Middle frontal gyrus (tissue), 1 donor: ENCODE measurements at regions not wholly inside any gene's neighbourhood (a gene's known extent, or its start where the extent isn't known, plus 50 kb on each side); places are given as distances from the start of the nearest gene placed in this dataset.
"Not testable (repeated sequence)": the region's sequence is repeated elsewhere in the genome, so short reads cannot be mapped to it uniquely, and the experiment has no call there.

Source experiments
- DNase-seq: peaks from one replicate; pipeline ENCODE4 v3.0.0-alpha.2; 2015; ENCODE audit warnings: low spot score; ENCODE audit errors: extremely low spot score

DNA sequence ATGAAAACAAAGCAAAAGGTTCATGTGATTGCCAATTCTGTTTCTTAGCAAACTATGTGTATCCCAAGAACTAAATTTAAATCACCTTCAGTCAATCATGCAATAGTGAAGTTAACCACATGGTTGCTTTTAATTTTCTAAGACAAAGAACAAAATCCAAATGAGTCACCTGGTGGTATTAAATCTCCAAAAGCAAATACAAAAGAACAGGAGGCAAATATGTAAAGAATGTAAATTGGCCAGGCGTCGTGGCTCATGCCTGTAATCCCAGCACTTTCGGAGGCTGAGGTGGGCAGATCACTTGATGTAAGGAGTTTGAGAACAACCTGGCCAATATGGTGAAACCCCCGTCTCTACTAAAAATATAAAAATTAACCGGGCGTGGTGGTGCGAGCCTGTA lies 54.2 kb upstream of the PIK3R4 start:
- DNase-seq: no peak

DNA sequence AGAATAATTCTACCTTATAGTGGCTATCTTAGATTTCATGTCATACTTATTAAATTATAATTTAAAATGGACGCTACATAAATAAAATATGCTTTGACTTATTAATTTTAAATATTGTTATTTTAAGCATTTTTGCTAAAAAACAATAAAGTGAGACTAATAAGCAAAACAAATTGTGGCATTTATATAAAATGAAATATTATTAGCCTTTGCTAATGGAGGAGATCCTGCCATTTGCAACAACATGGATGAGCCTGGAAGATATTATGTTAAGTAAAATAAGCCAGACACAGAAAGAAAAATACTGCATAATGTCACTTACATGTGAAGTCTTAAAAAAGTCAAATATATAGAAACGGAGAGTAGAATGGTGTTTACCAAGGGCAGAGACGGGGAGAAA lies 54.8 kb upstream of the PIK3R4 start:
- no peak for DNase-seq

DNA sequence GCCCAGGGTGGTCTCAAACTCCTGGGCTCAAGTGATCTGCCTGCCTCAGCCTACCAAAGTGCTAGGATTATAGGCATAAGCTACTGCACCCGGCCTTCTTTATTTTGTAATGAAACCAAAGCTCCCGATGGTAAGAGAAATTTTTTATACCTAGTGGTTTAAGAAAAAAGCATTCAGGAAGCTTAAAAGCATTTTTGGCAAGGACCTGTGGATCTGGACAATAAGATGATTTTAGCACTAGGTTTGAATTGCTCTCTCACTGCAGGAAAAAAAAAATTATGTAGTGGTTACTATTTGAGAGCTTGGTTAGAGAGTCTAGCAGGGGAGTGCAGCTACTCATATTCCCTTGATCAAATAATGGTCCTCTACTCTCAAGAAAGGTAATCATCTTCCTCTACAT lies 64.9 kb upstream of the PIK3R4 start:
- no peak for DNase-seq

DNA sequence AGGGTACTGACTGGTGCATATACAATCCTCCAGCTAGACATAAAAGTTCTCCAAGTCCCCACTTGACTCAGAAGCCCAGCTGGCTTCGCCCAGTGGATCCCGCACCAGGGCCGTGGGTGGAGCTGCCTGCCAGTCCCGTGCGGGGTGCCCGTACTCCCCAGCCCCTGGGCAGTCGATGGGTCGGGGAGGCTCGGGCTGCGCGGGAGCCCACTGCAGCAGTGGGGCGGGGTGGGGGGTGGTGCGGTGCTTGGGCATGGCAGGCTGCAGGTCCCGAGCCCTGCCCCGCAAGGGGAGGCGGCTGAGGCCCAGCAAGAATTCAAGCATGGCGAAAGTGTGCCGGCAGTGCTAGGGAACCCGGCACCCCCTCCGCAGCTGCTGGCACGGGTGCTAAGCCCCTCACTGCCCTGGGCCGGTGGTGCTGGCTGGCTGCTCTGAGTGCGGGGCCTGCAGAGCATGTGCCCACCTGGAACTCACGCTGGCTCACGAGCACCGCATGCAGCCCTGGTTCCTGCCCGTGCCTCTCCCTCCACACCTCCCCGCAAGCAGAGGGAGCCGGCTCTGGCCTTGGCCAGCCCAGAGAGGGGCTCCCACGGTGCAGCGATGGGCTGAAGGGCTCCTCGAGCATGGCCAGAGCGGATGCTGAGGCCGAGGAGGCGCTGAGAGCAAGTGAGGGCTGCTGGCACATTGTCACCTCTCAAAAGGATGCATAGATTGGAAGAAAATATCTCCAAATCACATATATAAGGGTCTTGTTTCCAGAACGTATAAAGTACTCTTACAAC lies 68.3 kb upstream of the PIK3R4 start:
- DNase-seq: no peak

DNA sequence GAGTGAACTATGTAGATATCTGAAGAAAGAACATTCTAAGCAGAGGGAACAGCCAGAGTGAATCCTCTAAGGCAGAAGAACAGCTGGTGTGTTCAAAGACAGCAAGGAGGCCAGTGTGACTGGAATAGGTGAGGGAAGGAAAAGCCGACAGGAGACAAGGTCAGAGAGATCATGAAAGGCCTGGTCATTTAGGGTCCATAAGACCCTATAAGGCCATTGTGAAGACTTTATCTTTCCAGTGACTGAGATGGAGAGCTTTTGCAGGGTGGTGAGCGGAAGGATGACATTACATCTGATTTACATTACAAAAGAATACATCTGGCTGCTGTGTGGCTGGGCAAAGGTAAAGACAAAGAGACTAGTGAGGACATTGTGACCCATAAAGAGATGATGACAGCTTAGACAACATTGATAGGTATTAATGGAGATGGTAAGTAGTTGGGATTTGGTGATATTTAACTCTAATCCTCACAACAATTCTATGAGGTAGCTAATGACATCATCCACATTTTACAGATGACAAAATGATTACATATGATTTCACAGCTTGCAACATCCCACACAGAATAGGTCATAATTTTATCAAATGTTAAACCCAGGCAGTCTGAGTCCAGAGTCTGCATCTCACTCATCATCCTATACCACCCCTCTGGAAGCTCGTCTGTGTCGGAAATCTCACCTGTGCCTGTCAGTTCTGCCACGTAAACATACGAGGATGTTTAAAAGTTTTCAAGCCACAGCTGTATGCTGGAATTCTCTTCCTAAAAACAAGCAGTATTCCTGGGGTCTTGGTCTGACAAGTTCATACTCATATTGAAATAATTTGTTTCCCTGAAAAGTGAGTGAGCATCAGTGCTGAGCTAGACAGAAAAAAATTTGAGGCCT lies 70.2 kb upstream of the PIK3R4 start:
- DNase-seq: no peak

DNA sequence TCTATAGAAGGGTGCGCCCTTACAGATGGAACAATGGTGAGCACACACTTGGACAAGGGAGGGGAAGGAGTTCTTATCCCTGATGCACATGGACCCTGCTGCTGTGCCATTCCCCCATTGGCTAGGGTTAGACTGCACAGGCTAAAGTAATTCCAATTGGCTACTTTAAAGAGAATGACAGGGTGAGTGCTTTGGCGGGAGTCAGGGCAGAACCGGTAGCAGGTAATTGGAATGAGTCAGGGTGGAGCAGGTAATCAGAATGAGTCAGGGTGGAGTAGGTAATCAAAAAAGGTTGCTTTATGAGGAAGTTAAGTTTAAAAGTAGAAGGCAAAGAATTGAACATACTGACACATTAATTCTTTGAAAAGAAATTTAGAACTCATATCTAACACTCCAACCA lies 71.4 kb upstream of the PIK3R4 start:
- DNase-seq: not testable (repeated sequence)

DNA sequence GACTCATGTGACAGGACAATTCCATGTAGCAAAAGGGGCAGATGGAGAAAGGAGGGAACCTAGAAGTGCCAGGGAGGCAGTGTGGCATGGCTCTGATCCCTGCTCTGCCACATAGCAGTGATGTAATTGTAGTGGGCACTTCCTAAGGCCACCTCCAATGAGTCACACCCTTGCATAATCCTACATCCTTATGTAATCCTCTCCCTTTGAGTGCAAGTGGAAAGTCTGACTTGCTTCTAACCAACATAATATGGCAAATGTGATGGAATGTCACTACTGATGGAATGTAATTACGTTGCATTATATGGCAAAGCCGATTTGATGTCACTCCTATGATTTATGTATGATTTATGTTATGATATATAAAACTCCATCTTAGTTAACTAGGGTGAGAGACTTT lies 72.9 kb upstream of the ATP2C1 start:
- DNase-seq: no peak

DNA sequence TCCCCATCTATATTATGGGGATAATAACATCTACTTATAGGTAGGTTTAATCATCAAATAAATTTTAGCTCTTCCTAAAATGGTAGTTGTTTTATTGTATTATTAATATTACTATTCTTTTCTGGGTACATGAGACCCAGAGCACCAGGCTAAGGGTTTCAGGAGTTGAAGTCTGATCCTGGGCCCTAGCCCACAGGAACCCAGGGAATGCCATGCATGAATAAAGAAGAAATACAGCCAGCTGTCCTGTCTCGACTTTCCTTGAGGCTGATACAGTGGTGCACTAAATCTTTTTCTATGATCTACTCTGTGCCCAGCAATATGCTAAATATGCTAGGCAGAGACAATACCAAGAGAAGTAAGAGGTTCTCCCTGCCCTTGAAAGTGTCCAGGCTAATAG lies 72.1 kb upstream of the ATP2C1 start:
- DNase-seq: no peak

DNA sequence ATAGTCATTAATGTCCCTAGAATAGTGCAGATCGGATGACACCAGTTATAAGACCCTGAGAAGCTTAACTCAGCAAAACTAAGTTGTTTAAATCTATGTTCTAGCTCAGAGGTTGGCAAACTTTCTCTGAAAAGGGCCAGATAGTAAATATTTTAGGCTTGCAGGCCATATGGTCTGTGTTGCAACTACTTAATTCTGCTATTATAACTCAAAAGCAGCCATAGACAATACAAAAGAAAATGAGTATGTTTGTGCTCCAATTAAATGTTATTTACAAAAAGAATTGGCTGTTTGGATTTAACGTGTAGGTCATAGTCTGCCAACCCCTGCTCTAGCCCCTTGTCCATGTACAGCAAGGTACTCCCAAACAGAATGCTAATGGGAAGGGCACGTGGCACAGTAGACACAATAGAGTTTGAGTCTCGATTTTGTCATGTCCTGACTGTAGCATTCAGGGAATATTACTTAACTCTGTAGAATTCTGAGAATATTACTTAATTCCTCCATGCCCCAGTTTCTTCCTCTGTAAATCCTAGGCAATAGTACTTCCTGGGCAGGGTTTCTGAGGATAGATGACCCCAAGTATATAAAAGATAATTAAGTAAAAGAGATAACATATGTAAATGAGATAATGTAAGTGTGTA lies 70.5 kb upstream of the ATP2C1 start:
- no peak for DNase-seq

DNA sequence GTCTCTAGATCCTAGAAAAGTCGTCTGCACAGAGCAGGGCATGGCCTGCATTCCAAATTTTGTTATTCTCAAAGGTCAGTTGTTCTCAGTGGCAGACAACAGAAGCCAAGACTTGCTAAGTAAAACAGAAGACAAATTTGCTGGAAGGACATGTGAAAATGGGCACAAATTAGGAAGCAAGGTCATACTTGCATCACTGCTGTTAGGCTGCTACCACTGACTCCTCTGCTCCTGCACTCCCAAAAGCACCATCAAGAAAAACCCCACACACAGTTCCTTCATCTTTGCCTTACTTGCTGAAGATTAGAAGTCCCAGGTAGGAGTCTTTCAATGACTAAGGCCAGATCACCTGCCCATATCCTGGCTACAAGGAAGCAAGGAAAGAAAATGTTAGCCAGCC lies 69.9 kb upstream of the ATP2C1 start:
- DNase-seq: no peak

DNA sequence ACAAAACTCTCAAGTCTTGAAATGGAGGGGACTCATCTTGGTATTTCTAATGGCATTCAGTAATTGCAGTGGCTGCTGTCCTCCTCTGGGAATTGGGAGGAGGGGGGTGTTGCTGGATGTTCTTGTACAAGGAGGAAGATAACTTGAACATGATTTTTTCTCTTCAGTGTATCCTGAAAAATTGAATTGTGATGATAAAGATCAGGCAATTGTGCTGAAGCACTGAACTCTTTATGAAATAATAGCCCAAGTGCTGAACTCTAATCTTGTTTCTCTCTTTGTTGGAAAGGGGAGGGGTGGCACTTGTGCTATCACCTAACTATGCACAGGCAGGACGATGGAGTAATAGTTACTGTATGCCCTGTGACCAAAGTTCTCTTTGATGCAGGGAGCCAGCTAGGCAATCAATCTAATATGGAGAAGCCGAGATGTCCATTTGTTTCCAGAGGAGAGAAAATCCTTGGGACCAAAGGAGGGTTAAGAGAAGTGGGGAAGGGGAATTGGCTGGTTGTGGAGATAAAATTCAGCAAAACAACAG lies 68.1 kb upstream of the ATP2C1 start:
- DNase-seq: no peak

DNA sequence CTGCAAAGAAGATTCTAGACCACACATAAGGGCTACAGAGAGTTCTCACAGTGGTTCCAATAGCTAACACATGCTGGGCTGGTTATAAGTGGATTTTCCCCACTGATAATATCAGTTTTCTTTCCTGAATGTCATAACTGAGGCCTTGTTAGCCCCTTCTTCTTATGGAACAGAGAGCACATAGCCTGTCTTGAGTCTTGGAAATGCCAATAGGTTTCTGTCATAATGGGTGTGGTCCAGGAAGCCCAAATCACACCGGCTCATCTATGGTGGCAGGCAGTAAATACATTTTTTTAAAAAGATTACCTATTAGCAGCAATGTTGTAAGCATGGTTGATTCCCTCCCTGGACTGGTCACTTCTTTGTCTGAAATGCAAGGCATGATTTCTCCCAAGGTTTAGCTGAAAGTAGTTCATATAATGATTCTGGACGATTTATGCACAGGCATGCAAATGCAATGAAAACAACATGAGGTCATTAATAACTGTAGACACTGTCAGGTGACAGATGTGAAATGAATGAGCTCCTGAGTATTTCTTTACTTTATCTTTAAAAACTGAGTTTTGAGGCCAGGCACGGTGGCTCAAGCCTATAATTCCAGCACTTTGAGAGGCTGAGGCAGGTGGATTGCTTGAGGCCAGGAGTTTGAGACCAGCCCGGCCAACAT lies 67.2 kb upstream of the ATP2C1 start:
- no peak for DNase-seq

DNA sequence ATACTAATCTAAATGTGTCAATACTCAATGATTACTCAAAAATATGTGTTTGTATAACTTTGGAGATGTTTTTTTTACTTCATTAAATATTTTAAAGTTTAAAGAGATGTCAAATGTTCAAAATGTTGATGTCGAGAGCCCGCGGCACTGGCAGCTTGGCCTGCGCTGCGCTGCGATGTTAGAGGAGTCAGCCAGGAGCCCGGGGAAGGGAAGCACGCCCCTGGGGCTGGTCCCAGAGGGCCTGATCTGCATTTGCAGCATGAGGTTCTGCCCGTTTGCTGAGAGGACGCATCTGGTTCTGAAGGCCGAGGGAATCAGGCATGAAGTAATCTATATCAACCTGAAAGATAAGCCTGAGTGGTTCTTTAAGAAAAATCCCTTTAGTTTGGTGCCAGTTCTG lies 66.4 kb upstream of the ATP2C1 start:
- no peak for DNase-seq

DNA sequence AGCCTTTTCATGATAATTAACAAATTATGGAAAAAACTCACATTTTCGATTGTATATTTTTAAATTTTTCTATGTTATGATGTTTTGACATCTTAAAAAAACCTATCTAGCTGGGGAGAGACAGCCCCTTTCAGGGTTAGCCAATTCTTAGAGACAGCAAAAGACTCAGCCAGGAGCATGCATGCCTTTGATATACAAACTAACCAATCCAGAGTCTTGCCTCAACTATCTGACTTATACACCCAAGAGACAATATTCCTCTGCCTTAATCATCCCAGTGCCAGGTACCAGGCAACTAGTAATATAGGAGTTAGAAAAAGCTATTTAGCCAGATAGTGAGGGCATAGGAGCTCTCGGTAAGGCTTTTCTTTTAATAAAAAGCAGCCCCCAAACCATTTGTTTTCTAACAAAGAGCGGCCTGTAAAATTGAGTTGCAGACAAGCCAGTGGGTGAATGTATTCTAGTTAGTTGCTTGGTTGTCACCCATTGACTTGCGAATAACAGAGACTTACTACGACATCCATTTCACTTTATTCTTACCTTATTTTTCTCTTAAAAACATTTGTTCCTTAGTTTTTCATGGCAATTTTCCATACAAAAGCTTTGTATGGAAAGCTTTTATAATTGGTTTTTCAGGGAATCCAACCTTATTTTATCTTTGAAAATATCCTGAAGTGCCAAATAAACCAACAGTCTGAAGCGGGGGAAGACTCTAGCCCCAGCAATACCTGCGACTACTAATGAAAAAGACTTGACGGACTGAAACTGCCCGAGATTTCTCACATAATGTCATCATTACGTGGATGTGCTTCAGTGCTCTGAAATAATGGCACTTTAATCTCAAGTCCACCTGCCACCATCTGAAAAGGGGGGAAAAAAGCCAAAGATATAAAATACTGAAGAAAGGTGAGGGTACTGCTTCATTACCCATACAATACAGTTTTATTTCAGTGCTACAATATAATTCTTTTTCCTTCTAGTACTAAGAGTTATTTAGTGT lies 64.6 kb upstream of the ATP2C1 start:
- DNase-seq: no peak

DNA sequence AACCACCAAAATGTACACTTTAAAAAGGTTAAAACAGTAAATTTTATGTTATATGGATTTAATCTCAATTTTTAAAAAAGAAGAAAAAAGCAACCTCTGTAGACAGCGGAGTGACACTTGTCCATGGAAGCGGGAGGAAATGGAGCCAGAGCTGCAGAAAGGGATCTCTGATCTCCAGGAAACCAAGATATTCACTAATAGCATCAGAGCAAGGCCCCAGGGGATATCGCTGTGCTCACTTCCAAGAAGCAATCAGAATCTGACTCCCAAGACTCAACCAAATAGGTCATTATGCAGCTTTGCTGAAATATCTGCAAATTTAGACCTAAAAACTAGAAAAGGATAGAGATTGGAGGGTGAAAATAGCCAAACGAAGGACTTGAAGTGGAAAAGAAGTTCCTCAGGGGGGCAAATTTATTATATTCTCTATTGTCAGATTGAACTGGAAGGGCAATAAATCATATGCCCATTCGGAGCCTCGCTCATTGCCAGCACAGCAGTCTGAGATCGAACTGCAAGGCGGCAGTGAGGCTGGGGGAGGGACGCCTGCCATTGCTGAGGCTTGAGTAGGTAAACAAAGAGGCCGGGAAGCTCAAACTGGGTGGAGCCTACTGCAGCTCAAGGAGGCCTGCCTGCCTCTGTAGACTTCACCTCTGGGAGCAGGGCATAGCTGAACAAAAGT lies 62.0 kb upstream of the ATP2C1 start:
- no peak for DNase-seq

DNA sequence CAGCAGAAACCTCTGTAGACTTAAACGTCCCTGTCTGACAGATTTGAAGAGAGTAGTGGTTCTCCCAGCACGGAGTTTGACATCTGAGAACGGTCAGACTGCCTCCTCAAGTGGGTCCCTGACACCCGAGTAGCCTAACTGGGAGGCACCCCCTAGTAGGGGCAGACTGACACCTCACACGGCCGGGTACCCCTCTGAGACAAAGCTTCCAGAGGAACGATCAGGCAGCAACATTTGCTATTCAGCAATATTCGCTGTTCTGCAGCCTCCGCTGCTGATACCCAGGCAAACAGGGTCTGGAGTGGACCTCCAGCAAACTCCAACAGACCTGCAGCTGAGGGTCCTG lies 61.5 kb upstream of the ATP2C1 start:
- DNase-seq: not testable (repeated sequence)

DNA sequence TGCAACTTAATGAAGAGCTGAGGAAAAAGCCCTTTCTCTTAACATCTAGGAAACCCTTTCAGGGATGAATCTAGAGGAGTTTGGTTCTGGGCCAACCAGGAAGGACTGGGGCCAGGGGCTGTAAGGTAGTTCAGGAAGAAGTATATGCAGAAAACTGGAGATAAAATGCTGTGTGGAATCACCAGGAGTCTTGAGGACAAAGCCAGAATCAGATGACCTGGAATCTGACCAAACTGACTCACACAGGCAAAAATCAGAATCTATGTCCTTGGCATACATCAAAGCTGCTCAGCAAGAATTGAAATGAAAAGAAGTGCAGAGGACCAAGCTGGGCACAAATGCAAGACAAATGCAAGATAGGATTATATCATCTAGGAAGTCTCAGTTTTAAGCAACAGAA lies 59.4 kb upstream of the ATP2C1 start:
- DNase-seq: peak; percentile 40

DNA sequence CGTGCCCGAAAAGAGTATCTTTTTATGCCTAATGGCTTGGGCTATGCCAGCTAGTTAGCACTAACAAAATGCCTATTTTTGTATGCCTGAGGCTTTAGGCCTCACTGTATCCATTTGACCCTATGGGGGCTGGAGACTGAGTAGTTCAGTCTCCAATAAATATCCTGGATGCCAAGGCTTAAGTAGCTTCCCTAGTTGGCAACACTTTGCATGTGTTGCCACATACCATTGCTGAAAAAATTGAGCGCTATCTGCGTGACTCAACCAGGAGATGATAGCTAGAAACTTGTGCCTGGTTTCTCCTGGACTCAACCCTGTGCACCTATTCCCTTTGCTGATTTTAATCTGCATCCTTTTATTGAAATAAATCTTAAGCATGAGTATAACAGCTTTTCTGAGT lies 58.4 kb upstream of the ATP2C1 start:
- DNase-seq: no peak

DNA sequence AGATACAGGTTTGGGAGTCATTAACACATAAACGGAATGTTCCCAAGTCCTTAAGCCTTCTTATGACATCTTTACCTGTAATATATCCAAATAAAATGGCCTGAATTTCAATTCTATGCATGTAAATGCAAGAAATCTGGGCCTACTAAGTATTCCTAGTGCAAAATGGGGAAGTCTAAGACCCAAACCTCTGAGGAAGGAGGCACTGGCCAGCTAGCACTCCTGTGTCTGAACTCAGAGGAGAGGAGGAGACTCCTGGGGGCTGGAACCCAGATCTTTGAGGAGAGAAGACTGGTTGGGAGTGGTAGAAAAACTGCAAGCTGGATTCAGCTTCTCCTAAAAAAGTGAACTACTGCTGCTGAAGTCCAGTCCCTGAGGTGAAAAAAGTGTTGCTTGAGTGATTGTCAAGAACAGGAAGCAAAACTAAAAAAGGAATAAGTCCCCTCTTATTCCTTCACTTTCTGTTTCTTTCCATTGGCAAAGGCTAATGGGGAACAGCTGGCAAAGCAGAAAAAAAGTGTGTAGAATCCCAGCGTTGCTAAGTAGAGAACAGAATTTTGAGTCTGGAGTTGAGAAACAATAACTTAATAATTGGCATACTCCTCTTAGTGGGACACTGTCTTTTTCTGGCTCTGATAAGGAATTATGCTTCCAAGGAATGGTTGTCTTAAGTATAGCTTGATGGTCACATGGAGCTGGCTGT lies 54.8 kb upstream of the ATP2C1 start:
- no peak for DNase-seq
